HL-60 (cell line): ENCODE measurements at regions not wholly inside any gene's neighbourhood (a gene's known extent, or its start where the extent isn't known, plus 50 kb on each side); places are given as distances from the start of the nearest gene placed in this dataset.

ENCODE experiments used
- DNase-seq, 2 experiments: peaks; one replicate each; pipeline ENCODE4 v3.0.0-alpha.2; 2010 to 2020; ENCODE audit warnings: low read depth in 1 of 2, low spot score in 1 of 2
- H3K27ac ChIP-seq: fragments of 250-450 bp; sonication (Bioruptor Pico); replicated peaks from 2 replicates; pipeline ENCODE4 v1.5.1; 2020; ENCODE audit warnings: mild to moderate bottlenecking, moderate library complexity
- H3K27me3 ChIP-seq: fragments of 250-450 bp; sonication (Bioruptor Pico); 2 replicates; pipeline ENCODE4 v1.5.1; 2021; ENCODE audit warnings: mild to moderate bottlenecking, moderate library complexity; ENCODE audit not compliant: insufficient read depth, poor library complexity, severe bottlenecking
- H3K4me3 ChIP-seq: replicated peaks from 2 replicates; pipeline ENCODE4 v1.5.1; 2011; ENCODE audit warnings: mild to moderate bottlenecking, control low read depth, low read length; ENCODE audit not compliant: insufficient read depth
- CTCF ChIP-seq: IDR thresholded peaks from one replicate; pipeline ENCODE4 v1.5.1; 2011; ENCODE audit warnings: low read length, control low read depth, inconsistent platforms; ENCODE audit not compliant: insufficient read depth
- GABPA ChIP-seq: IDR thresholded peaks from 2 replicates; pipeline ENCODE4 v1.6.1; 2012; ENCODE audit warnings: low read depth
- POLR2AphosphoS5 ChIP-seq: IDR thresholded peaks from 2 replicates; pipeline ENCODE4 v1.6.1; 2012; ENCODE audit warnings: low read depth
- SPI1 ChIP-seq: IDR thresholded peaks from 2 replicates; pipeline ENCODE4 v1.6.1; 2012; ENCODE audit warnings: low read depth, mild to moderate bottlenecking, borderline replicate concordance
- TF ChIP-seq, protein P1 (sequence below): IDR thresholded peaks from 2 replicates; pipeline ENCODE4 v1.6.1; 2012; ENCODE audit warnings: low read depth; ENCODE audit not compliant: insufficient replicate concordance

DNA sequence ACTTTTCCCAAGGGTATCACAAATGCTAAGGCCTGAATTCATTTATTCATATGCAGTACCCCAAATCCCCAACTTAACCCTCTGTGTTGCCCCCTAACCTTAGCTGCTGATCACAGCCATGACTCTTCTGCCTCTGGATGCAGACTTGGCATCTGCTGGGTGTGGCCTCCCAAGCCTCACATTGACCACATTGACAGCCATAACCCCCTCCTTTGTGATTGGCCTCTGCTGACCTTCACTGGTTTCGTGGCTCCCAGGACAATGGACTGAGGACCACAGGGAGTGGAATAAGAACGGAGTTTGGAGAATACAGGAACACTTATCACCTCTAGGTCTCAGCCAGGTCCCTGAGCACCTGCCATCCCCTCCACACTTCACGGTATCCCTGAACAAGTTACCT lies 123.6 kb upstream of the CPEB2 start:
- DNase-seq: no peak
- no peak overlapping the region for H3K4me3 ChIP-seq
- no peak overlapping the region for H3K27ac ChIP-seq
- no peak for TF ChIP-seq GABPA
- TF ChIP-seq SPI1: no peak
- TF ChIP-seq, protein P1, sequence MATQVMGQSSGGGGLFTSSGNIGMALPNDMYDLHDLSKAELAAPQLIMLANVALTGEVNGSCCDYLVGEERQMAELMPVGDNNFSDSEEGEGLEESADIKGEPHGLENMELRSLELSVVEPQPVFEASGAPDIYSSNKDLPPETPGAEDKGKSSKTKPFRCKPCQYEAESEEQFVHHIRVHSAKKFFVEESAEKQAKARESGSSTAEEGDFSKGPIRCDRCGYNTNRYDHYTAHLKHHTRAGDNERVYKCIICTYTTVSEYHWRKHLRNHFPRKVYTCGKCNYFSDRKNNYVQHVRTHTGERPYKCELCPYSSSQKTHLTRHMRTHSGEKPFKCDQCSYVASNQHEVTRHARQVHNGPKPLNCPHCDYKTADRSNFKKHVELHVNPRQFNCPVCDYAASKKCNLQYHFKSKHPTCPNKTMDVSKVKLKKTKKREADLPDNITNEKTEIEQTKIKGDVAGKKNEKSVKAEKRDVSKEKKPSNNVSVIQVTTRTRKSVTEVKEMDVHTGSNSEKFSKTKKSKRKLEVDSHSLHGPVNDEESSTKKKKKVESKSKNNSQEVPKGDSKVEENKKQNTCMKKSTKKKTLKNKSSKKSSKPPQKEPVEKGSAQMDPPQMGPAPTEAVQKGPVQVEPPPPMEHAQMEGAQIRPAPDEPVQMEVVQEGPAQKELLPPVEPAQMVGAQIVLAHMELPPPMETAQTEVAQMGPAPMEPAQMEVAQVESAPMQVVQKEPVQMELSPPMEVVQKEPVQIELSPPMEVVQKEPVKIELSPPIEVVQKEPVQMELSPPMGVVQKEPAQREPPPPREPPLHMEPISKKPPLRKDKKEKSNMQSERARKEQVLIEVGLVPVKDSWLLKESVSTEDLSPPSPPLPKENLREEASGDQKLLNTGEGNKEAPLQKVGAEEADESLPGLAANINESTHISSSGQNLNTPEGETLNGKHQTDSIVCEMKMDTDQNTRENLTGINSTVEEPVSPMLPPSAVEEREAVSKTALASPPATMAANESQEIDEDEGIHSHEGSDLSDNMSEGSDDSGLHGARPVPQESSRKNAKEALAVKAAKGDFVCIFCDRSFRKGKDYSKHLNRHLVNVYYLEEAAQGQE: no peak
- TF ChIP-seq POLR2AphosphoS5: no peak
- TF ChIP-seq CTCF: no peak
- no peaks in the 10 kb centered on the region for H3K27me3 ChIP-seq

GRCh38 chr4:14879683-14880082 lies 122.6 kb upstream of the CPEB2 start:
- Histone ChIP-seq H3K4me3 (no peak overlapping the region), H3K27ac (no peak overlapping the region), H3K27me3 (no peaks in the 10 kb centered on the region)
- DNase-seq: no peak
- TF ChIP-seq SPI1 (no peak), GABPA (no peak), CTCF (no peak), POLR2AphosphoS5 (no peak)
- TF ChIP-seq, protein P1: no peak

DNA sequence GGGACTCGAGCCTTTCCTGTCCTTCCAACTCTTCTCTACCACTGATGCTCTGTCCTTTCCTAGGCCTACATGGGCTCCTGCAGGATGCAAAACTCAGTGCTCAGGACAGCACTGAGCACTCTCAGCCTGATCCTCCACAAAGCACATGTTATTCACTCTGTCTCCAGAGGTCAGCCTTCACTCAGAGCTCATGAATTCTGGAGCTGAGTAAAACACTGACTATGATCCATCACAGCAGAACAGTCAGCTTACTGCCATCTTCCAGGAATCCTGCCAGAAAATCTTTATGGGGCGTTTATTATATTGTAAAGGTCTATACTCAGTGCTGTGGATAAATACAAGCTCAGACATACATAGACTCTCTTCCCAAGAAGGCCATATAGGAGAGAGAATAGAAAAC lies 121.5 kb upstream of the CPEB2 start:
- TF ChIP-seq POLR2AphosphoS5 (no peak), GABPA (no peak), SPI1 (no peak), CTCF (no peak)
- TF ChIP-seq, protein P1: no peak
- H3K27me3 ChIP-seq: no peaks in the 10 kb centered on the region
- H3K4me3 ChIP-seq: no peak overlapping the region
- H3K27ac ChIP-seq: no peak overlapping the region
- DNase-seq: no peak
